ENCODE measurements at regions not wholly inside any gene's neighbourhood (a gene's known extent, or its start where the extent isn't known, plus 50 kb on each side); places are given as distances from the start of the nearest gene placed in this dataset.

DNA sequence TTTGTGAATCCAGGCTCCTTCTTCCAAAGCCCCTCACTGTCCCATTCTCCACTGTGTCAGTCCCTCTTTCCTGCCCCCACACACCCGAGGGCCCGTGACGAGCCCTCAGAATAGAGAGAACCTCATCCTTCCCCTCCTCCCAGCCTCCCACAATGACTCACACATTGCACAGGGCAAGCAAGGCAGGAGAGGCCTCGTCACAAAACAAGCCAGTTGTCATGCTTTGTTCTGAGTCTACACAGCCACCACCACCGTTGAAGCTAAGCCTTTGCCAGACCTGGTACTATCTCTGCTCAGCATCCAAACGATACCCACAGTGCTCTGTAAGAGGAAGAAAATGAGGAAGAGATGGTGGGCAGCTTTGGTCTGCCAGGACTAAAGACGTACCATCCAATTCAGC lies 142.2 kb upstream of the ZNF366 start:
- no peaks in the 10 kb centered on the region for H4K20me1 ChIP-seq (ENCODE audit: insufficient read depth)
- H3K9ac ChIP-seq (ENCODE audit: low read length) = no peak overlapping the region
- H3K27me3 ChIP-seq (ENCODE audit: insufficient read depth, low read depth, low read length) = no peaks in the 10 kb centered on the region
- no peaks in the 10 kb centered on the region for H3K36me3 ChIP-seq (ENCODE audit: insufficient read depth, low read length)
- no peak overlapping the region for H3K27ac ChIP-seq (ENCODE audit: low read length)
- H2AFZ ChIP-seq (ENCODE audit: low read depth, low read length) = no peak overlapping the region
- no peaks in the 10 kb centered on the region for H3K9me2 ChIP-seq (ENCODE audit: insufficient read depth, low read length)
- no peak for TF ChIP-seq POLR2AphosphoS5 (IDR thresholded peaks at IDR 0.05)
- TF ChIP-seq MXI1 (conservative IDR thresholded peaks at IDR 0.05; ENCODE audit: poor library complexity, severe bottlenecking) = no peak
- no peak for TF ChIP-seq RAD21 (conservative IDR thresholded peaks at IDR 0.05)
- no peak for TF ChIP-seq SMC3 (conservative IDR thresholded peaks at IDR 0.05; ENCODE audit: poor library complexity)
- H3K79me2 ChIP-seq (replicated peaks; ENCODE audit: insufficient read depth, low read length) = no peaks in the 10 kb centered on the region
- H3K9me3 ChIP-seq (ENCODE audit: low read length) = no peaks in the 10 kb centered on the region
- no peak overlapping the region for H3K4me3 ChIP-seq (ENCODE audit: low read length)
- no peak overlapping the region for H3K4me2 ChIP-seq (ENCODE audit: low read length)
- no peaks in the 10 kb centered on the region for H3F3A ChIP-seq (ENCODE audit: insufficient read depth, low read length, poor library complexity, severe bottlenecking)

DNA sequence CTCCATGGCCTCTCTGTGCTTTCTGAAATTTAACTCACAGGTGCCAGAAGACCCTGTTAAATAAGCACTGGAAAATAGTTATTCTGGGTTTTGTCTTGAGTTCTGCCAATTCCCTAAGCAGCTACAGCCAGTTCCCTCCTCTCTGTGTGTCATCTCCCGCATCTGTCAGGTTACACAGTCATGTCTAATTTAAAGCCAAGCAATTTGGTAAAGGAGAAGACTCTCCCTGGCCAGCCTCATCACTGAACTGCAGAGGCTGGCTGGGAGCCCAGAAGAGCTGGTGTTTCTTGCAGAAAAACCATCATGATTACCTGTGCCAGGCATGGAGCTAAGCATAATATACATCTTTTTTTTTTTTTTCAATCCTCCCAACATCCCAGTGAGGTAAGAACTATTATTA lies 141.3 kb upstream of the ZNF366 start:
- Histone ChIP-seq H3F3A (ENCODE audit: insufficient read depth, low read length, poor library complexity, severe bottlenecking) (no peaks in the 10 kb centered on the region), H3K9me2 (ENCODE audit: insufficient read depth, low read length) (no peaks in the 10 kb centered on the region), H4K20me1 (ENCODE audit: insufficient read depth) (no peaks in the 10 kb centered on the region), H3K9me3 (ENCODE audit: low read length) (no peaks in the 10 kb centered on the region), H2AFZ (ENCODE audit: low read depth, low read length) (no peak overlapping the region), H3K27ac (ENCODE audit: low read length) (no peak overlapping the region), H3K79me2 (replicated peaks; ENCODE audit: insufficient read depth, low read length) (no peaks in the 10 kb centered on the region), H3K4me2 (ENCODE audit: low read length) (no peak overlapping the region), H3K27me3 (ENCODE audit: insufficient read depth, low read depth, low read length) (no peaks in the 10 kb centered on the region), H3K36me3 (ENCODE audit: insufficient read depth, low read length) (no peaks in the 10 kb centered on the region), H3K9ac (ENCODE audit: low read length) (no peak overlapping the region), H3K4me3 (ENCODE audit: low read length) (no peak overlapping the region)
- TF ChIP-seq, protein P1, sequence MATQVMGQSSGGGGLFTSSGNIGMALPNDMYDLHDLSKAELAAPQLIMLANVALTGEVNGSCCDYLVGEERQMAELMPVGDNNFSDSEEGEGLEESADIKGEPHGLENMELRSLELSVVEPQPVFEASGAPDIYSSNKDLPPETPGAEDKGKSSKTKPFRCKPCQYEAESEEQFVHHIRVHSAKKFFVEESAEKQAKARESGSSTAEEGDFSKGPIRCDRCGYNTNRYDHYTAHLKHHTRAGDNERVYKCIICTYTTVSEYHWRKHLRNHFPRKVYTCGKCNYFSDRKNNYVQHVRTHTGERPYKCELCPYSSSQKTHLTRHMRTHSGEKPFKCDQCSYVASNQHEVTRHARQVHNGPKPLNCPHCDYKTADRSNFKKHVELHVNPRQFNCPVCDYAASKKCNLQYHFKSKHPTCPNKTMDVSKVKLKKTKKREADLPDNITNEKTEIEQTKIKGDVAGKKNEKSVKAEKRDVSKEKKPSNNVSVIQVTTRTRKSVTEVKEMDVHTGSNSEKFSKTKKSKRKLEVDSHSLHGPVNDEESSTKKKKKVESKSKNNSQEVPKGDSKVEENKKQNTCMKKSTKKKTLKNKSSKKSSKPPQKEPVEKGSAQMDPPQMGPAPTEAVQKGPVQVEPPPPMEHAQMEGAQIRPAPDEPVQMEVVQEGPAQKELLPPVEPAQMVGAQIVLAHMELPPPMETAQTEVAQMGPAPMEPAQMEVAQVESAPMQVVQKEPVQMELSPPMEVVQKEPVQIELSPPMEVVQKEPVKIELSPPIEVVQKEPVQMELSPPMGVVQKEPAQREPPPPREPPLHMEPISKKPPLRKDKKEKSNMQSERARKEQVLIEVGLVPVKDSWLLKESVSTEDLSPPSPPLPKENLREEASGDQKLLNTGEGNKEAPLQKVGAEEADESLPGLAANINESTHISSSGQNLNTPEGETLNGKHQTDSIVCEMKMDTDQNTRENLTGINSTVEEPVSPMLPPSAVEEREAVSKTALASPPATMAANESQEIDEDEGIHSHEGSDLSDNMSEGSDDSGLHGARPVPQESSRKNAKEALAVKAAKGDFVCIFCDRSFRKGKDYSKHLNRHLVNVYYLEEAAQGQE (IDR thresholded peaks at IDR 0.05; ENCODE audit: borderline replicate concordance) = no peak
- no peak for TF ChIP-seq EZH2 (IDR thresholded peaks at IDR 0.05; ENCODE audit: borderline replicate concordance, insufficient read depth, low read length, poor library complexity, severe bottlenecking)
- TF ChIP-seq SMC3 (conservative IDR thresholded peaks at IDR 0.05; ENCODE audit: poor library complexity) = no peak
- no peak for TF ChIP-seq POLR2AphosphoS5 (IDR thresholded peaks at IDR 0.05)
- TF ChIP-seq EP300 (conservative IDR thresholded peaks at IDR 0.05; ENCODE audit: poor library complexity, severe bottlenecking) = no peak

DNA sequence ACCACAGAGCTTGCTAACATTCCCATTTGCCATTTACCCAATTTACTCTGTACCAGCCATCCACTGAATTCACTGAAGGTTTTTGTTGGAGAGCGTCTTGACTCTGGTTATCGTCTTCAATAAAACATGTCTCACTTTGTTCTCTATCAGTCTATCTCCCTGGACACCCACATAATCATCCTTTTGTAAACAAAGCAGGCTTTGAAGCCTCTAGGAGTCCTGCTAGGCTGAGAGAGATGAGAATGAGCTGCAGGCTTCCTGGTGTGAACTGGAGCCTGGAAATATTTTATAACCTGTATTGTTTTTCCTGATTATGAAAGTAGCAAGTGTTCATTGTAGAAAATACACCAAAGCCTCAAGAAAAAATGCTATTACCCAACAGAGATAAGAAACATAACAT lies 140.6 kb upstream of the ZNF366 start:
- no peaks in the 10 kb centered on the region for H3K79me2 ChIP-seq (replicated peaks; ENCODE audit: insufficient read depth, low read length)
- H3K27ac ChIP-seq (ENCODE audit: low read length) = no peak overlapping the region
- no peak overlapping the region for H3K4me3 ChIP-seq (ENCODE audit: low read length)
- H3K36me3 ChIP-seq (ENCODE audit: insufficient read depth, low read length) = no peaks in the 10 kb centered on the region
- H3F3A ChIP-seq (ENCODE audit: insufficient read depth, low read length, poor library complexity, severe bottlenecking) = no peaks in the 10 kb centered on the region
- no peak overlapping the region for H2AFZ ChIP-seq (ENCODE audit: low read depth, low read length)
- no peak overlapping the region for H3K9ac ChIP-seq (ENCODE audit: low read length)
- H4K20me1 ChIP-seq (ENCODE audit: insufficient read depth) = no peaks in the 10 kb centered on the region
- peak overlapping the region; percentile 17 for H3K4me2 ChIP-seq (ENCODE audit: low read length)
- TF ChIP-seq MXI1 (conservative IDR thresholded peaks at IDR 0.05; ENCODE audit: poor library complexity, severe bottlenecking) = no peak
- no peak for TF ChIP-seq EP300 (conservative IDR thresholded peaks at IDR 0.05; ENCODE audit: poor library complexity, severe bottlenecking)
- no peak for TF ChIP-seq SMC3 (conservative IDR thresholded peaks at IDR 0.05; ENCODE audit: poor library complexity)
- TF ChIP-seq TAF1 (IDR thresholded peaks at IDR 0.05; ENCODE audit: low read depth) = no peak
- TF ChIP-seq, protein P1 (IDR thresholded peaks at IDR 0.05; ENCODE audit: borderline replicate concordance) = no peak
- TF ChIP-seq POLR2AphosphoS5 (IDR thresholded peaks at IDR 0.05) = no peak
- TF ChIP-seq RAD21 (conservative IDR thresholded peaks at IDR 0.05) = no peak
- no peak for TF ChIP-seq EZH2 (IDR thresholded peaks at IDR 0.05; ENCODE audit: borderline replicate concordance, insufficient read depth, low read length, poor library complexity, severe bottlenecking)
- TF ChIP-seq, protein P2, sequence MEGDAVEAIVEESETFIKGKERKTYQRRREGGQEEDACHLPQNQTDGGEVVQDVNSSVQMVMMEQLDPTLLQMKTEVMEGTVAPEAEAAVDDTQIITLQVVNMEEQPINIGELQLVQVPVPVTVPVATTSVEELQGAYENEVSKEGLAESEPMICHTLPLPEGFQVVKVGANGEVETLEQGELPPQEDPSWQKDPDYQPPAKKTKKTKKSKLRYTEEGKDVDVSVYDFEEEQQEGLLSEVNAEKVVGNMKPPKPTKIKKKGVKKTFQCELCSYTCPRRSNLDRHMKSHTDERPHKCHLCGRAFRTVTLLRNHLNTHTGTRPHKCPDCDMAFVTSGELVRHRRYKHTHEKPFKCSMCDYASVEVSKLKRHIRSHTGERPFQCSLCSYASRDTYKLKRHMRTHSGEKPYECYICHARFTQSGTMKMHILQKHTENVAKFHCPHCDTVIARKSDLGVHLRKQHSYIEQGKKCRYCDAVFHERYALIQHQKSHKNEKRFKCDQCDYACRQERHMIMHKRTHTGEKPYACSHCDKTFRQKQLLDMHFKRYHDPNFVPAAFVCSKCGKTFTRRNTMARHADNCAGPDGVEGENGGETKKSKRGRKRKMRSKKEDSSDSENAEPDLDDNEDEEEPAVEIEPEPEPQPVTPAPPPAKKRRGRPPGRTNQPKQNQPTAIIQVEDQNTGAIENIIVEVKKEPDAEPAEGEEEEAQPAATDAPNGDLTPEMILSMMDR (IDR thresholded peaks at IDR 0.05; ENCODE audit: poor library complexity, severe bottlenecking) = no peak
- H3K9me3 ChIP-seq (ENCODE audit: low read length) = no peaks in the 10 kb centered on the region
- H3K27me3 ChIP-seq (ENCODE audit: insufficient read depth, low read depth, low read length) = no peaks in the 10 kb centered on the region
- no peaks in the 10 kb centered on the region for H3K9me2 ChIP-seq (ENCODE audit: insufficient read depth, low read length)

Measured in neural cell (in vitro differentiated cells).